Middle frontal gyrus (tissue), 1 donor: ENCODE measurements at regions not wholly inside any gene's neighbourhood (a gene's known extent, or its start where the extent isn't known, plus 50 kb on each side); places are given as distances from the start of the nearest gene placed in this dataset.
"Not testable (repeated sequence)": the region's sequence is repeated elsewhere in the genome, so short reads cannot be mapped to it uniquely, and the experiment has no call there.

Experiments used
- DNase-seq: peaks from one replicate; pipeline ENCODE4 v3.0.0-alpha.2; 2015; ENCODE audit warnings: low spot score; ENCODE audit errors: extremely low spot score

DNA sequence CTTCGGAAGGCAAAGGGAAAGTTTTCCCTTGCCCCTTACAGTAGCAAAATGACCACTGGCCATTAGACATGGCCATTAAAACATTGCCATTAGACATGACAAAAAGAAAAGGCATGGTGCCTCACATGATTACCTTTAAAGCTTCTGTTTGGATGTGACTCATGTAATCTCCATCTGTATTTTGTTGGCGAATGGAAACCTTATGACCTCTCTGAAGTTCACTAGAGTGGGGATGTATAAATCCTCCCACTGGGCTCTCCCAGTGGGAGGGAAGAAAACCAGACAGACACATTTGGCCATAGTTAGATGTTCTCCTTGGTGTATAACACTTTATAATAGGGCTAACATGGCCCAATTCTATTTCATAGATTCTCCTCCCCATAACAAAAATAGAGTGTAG is 152.6 kb downstream of the MAGEB17 start:
- no peak for DNase-seq

GRCh38 chrX:16320765-16321355 is 153.6 kb downstream of the MAGEB17 start:
- DNase-seq = no peak

GRCh38 chrX:16333453-16333852 is 166.2 kb downstream of the MAGEB17 start:
- no peak for DNase-seq

DNA sequence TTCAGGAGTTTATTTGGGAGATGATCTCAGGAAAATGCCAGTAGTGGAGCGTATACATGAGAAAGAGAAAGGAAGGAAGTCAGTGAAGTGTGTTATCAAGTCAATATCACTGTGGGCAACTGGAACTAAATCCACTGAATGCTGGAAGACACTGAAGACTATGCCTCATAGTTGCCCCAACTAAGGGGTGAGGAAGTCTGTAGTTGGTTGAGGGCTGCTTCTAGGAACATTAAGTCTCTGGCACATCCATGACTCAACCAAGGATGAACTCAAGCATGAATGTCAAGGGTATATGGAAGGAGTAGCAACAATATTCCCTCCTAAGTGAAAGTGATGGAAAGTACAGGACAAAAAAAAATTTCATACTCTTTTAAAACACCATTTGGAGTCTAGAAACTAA is 167.9 kb downstream of the MAGEB17 start:
- DNase-seq = no peak

DNA sequence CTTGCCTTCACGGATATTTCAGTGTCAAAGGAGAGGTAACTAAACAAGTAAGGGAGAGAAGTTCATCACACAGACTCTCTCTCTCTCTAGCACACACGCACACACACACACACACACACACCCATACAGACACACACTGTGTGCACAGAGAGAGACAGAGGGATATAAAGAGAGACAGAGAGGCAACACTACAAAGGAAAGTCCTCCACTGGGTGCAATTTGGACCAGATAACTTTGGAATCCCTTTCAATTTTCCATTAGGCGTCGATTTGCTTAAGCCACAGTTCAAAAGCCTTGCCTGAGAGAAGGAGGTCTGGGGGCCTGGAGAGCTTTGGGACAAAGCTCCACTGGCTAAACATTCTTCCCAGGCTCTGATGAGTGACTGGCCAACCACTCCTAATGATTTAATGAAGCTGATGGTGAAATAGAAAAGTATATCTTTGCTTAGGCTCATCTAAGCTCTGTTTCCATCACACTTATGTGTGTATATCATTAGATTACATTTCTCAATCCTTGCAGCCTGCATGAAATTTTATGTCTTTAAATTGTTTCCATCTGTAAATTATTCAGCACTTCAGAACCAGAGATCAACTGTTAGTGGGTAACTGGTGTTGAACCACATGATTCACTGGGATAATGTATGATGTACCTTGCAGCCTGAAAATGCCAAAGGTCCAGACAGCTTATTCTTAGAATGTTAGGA is 180.8 kb downstream of the MAGEB17 start:
- DNase-seq = no peak

DNA sequence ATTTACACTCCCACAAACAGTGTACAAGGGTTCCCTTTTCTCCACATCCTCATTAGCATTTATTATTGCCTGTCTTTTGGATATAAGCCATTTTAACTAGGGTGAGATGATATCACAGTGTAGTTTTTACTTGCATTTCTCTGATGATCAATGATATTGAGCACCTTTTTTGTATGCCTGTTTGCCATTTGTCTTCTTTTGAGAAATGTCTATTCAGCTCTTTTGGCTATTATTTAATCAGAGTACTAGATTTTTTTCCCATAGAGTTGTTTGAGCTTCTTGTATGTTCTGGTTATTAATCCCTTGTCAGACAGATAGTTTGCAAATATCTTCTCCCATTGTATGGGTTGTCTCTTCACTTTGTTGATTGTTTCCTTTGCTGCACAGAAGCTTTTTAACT is 190.6 kb downstream of the MAGEB17 start:
- no peak for DNase-seq

DNA sequence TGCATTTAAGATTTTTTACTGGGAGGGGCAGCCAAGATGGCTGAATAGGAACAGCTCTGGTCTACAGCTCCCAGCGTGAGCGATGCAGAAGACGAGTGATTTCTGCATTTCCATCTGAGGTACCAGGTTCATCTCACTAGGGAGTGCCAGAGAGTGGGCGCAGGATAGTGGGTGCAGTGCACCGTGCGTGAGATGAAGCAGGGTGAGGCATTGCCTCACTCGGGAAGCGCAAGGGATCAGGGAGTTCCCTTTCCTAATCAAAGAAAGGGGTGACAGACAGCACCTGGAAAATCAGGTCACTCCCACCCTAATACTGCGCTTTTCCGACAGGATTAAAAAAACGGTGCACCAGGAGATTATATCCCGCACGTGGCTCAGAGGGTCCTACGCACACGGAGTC is 192.8 kb downstream of the MAGEB17 start:
- DNase-seq = not testable (repeated sequence)

DNA sequence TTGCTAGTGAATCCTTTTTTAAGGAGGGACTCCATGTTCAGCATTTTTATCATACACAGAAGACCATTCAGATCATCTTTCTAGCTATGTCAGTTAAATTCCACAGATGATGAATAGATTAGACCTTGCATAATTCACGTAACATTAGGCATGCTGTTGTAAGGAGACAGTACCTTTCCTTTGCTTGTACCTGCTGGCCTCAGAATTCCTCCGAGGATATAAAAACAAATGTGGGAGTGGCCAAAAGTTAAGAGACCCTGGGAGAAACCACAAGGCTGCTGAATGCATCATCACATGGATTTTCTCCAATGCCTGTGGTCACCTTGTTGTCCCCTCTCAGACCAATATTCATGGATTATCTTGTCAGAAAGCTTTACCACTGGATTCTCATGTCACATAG is 201.4 kb downstream of the MAGEB17 start:
- DNase-seq = no peak

DNA sequence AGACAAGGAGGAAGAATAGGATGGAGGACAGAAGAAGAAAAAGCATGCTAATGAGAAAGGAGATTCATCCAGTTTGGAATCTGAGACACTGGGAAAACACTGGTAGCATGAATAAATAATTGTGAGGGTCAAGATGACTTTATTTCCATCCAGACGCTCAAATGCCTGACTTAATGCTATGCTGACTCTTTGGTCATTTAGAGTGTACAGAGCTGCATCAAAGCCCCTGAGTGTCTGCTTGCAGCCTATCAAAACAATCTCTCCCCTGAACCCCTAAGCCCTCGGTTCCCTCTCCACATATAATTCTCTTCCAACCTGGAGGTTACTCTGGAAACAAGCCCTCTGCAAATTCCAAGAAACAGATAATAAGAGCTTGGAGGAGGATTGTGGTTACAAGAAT is 208.8 kb downstream of the MAGEB17 start:
- no peak for DNase-seq

DNA sequence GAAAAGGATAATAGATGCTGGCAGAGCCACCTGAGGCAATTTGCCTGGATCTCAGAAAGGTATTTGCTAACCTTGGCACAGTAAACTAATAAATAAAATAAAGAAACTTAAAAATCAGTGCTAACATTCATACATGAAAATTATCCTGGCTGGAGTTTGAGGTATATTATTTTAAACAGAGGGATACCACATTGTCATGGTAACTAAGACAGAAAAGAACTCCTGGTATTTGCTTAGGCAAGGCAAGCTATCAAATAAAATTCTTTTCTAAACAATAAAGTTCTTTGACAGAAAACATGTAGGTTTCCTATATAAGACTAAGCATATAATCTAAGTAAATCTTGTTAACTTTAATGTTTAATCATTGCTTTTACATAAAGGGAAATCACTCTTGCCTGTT is 218.8 kb downstream of the MAGEB17 start:
- DNase-seq = no peak

GRCh38 chrX:16392597-16392996 is 225.3 kb downstream of the MAGEB17 start:
- no peak for DNase-seq

- no peak for DNase-seq
These were observed 227.0 kb downstream of the MAGEB17 start for GRCh38 chrX:16394290-16394689.

DNA sequence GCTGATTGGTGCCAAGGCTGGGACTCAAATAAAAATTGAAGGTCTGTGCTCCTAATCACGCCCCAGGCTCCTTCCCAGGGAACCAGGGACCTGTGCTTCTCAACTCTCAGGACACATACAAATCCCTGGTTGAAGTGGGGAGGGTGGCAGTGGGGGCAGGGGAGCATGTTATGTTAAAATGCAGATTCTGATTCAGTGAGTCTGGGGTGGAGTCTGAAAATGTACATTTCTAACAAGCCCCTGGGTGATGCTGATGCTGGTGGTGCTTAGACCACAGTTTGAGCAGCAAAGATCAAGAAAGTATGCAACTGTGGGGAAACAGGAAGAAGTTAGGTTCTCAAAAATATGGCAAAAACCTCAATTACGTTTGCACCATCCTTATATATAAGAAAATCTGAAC is 236.5 kb downstream of the MAGEB17 start:
- DNase-seq = no peak

DNA sequence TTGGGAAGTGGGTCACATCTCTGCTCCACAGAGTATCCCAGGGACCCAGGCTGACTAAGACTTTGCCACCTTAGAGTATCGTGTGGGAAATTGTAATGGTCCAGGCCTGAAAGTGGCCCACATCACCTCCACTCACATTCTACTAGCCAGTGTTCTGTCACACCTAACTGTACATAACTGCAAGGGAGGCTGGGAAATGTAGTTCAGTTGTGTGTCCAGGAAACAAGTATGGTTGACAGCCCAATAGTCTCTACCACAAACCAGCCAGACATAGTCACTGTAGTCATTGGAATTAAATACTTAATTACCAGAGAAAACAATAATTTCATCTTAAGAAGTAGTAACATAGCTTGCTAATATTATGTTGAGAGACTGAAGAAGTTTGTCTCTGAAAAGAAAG is 233.4 kb upstream of the S100G start:
- DNase-seq = no peak

GRCh38 chrX:16418650-16419049 is 231.3 kb upstream of the S100G start:
- no peak for DNase-seq

DNA sequence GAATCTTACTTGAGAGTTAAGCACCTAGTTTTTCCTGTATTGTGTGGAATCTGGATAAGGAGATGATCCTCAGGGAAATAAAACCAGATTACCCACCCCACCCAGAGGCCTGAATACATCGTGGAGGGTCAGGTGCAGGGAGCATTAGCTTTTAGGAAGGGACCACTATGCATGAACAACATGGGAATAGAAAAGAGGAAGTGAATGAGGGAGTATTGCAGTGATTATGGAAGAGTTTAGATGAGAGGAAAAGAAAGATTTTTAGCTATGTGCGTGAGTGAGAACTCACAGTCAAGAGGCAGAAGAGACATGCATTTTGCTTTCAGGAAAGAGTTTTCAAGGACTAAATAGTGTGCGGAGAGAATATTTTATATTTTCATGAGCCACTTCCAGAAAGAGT is 222.3 kb upstream of the S100G start:
- no peak for DNase-seq

GRCh38 chrX:16429406-16429805 is 220.6 kb upstream of the S100G start:
- no peak for DNase-seq

DNA sequence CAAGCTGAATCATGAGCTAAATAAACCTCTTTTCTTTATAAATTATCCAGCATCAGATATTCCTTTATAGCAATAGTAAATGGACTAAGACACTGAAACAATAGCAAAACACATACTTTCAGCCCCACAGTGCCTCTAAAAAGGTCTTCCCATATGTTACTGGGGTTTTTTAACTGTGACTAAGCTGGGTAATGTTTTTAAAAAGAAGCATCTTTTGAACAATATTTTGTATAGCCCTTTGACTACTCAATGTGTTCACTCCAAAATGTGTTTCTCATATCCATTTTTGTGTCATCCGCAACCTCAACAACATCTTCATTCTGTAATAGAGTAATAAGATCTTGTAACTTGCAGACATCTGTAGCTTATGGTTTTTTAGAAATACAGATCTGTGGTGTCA is 218.7 kb upstream of the S100G start:
- no peak for DNase-seq

- no peak for DNase-seq
These were observed 216.9 kb upstream of the S100G start for GRCh38 chrX:16433021-16433420.

GRCh38 chrX:16435399-16435986 is 214.5 kb upstream of the S100G start:
- DNase-seq = no peak

DNA sequence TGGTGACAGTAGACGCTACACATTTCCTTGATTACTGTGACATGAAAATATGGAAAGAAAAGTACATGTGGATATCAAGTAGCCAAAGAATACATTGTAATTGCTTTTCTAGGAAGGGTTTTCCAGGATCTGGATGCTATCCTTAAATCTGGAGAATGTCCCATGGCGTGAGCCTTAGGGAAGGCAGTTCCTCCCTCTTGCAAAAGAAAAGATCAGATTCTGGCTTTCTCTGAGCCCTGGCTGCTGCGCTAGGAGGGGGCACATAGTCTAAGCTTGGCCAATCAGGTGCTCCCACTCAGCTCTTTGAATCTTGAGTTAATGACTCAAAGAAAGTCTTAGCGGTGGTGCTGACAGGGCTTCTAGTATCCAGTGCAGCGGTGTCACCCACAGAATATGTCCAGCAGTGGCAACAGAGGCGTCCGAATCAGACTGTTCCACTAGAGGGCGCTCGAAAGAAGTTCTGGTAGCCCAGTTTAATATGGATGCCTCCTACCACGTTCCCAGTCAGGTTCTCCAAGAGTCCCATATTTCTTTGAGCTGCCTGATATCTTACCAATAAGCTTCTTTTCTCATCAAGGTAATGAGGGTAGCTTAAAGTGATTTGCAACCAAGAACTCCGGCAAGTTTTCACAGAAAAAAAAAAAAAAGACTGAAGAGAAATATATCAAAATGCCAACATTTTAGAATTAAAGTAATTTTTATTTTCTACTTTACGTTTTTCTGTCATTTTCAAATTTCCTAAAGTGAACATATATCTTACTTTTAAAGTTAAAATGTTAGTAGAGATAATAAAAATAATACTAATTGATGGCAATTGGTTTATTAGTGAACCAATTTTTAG is 213.4 kb upstream of the S100G start:
- peak; percentile 12 for DNase-seq

DNA sequence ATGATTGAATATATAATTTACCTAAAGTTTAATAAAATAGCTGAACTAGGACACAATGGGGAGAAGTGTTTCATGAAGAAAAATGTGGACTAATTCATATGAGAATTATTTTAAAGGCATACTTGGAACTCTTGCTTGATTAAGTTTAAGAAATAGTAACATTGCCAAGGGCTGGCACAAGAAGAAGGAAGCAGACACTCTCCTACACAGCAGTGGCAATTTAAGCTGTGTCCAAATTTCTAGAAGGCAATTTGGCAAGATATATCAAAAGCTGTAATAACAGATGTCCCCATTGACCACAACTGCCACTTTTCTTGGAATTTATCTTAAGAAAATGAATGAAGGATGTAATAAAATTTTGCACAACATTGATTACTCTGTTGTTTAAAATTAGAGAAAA is 209.5 kb upstream of the S100G start:
- DNase-seq = no peak
